GM12875 (cell line): ENCODE measurements at regions not wholly inside any gene's neighbourhood (a gene's known extent, or its start where the extent isn't known, plus 50 kb on each side); places are given as distances from the start of the nearest gene placed in this dataset.

Source experiments
- H3K4me3 ChIP-seq: one replicate; pipeline ENCODE4 v1.5.1; 2011; ENCODE audit warnings: low read depth, low read length, control low read depth
- CTCF ChIP-seq: IDR thresholded peaks from 2 replicates; pipeline ENCODE4 v1.5.1; 2011; ENCODE audit warnings: low read depth, mild to moderate bottlenecking, control low read depth, inconsistent platforms, low read length, moderate library complexity, borderline replicate concordance; ENCODE audit not compliant: insufficient read depth

- H3K4me3 ChIP-seq = no peak overlapping the region
- no peak for TF ChIP-seq CTCF
Measured at GRCh38 chrX:95029571-95029970, 1355.6 kb downstream of the FAM133A start.

- TF ChIP-seq CTCF = no peak
Measured at GRCh38 chrX:95040104-95040503, 1366.1 kb downstream of the FAM133A start.

GRCh38 chrX:95044331-95044730 lies 1370.3 kb downstream of the FAM133A start:
- no peak for TF ChIP-seq CTCF

More at GRCh38 chrX:95040104-95040503, 1366.1 kb downstream of the FAM133A start:
- no peak overlapping the region for H3K4me3 ChIP-seq

GRCh38 chrX:95055991-95056390 lies 1382.0 kb downstream of the FAM133A start:
- no peak for TF ChIP-seq CTCF
- H3K4me3 ChIP-seq = no peak overlapping the region

More at GRCh38 chrX:95044331-95044730, 1370.3 kb downstream of the FAM133A start:
- no peak overlapping the region for H3K4me3 ChIP-seq

GRCh38 chrX:95056901-95057300 lies 1382.9 kb downstream of the FAM133A start:
- H3K4me3 ChIP-seq = no peak overlapping the region
- TF ChIP-seq CTCF = no peak

- H3K4me3 ChIP-seq = no peak overlapping the region
- no peak for TF ChIP-seq CTCF
Measured at GRCh38 chrX:95057341-95057740, 1383.3 kb downstream of the FAM133A start.

GRCh38 chrX:95058815-95059214 lies 1384.8 kb downstream of the FAM133A start:
- no peak for TF ChIP-seq CTCF
- H3K4me3 ChIP-seq = no peak overlapping the region
